Spinal cord (tissue), 9 donors: ENCODE measurements at regions not wholly inside any gene's neighbourhood (a gene's known extent, or its start where the extent isn't known, plus 50 kb on each side); places are given as distances from the start of the nearest gene placed in this dataset.

ENCODE experiments used
- DNase-seq, 6 donors: peaks; one replicate each; pipeline versions ENCODE4 v3.0.0 to v3.0.0-alpha.2; 2013 to 2015; ENCODE audit warnings: low spot score in 6 of 6, low read depth in 4 of 6
- H3K27ac ChIP-seq: one replicate; pipeline ENCODE4 v1.5.1; 2013; ENCODE audit warnings: low read depth, low read length, control low read depth
- H3K27me3 ChIP-seq: one replicate; pipeline ENCODE4 v1.6.1; 2013; ENCODE audit warnings: low read length; ENCODE audit not compliant: control insufficient read depth, insufficient read depth
- H3K36me3 ChIP-seq: one replicate; pipeline ENCODE4 v1.6.1; 2013; ENCODE audit warnings: low read length; ENCODE audit not compliant: control insufficient read depth, insufficient read depth
- H3K4me1 ChIP-seq: one replicate; pipeline ENCODE4 v1.6.1; 2013; ENCODE audit warnings: low read length; ENCODE audit not compliant: control insufficient read depth, insufficient read depth
- H3K4me3 ChIP-seq: one replicate; pipeline ENCODE4 v1.5.1; 2013; ENCODE audit warnings: low read depth, low read length, control low read depth
- H3K9me3 ChIP-seq: one replicate; pipeline ENCODE4 v1.6.1; 2013; ENCODE audit warnings: low read length; ENCODE audit not compliant: control insufficient read depth, insufficient read depth
- WGBS: methylation state at CpG from one replicate; pipeline ENCODE4 v1.1.5; 2013; ENCODE audit warnings: missing lambda C conversion rate; ENCODE audit not compliant: insufficient coverage; 5-methylcytosine and 5-hydroxymethylcytosine counted together
- donor health status: healthy.

DNA sequence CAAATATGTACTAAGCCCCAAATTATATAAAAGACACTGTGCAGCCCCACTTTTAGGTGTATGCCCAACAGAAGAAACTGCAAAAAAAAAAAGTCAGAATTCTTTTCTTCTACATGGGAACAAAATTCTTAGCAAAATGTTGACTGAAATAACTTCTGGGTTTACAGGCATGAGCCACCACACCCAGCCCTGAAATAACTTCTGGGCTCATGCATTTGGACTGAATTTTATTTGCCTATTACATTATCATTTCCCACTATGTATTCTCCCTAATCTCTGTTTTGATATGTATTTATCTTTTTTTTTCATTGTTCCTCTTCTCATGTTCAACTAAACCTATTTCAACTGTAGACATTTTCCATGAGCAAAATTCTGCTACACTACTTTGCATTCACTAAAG, 169.2 kb downstream of the GRIN2B start:
- no peaks in the 10 kb centered on the region for H3K9me3 ChIP-seq
- H3K27me3 ChIP-seq, result no peaks in the 10 kb centered on the region
- H3K27ac ChIP-seq, result no peak overlapping the region
- H3K4me1 ChIP-seq, result no peaks in the 10 kb centered on the region
- H3K4me3 ChIP-seq, result no peak overlapping the region
- no peaks in the 10 kb centered on the region for H3K36me3 ChIP-seq
- no peak for DNase-seq

DNA sequence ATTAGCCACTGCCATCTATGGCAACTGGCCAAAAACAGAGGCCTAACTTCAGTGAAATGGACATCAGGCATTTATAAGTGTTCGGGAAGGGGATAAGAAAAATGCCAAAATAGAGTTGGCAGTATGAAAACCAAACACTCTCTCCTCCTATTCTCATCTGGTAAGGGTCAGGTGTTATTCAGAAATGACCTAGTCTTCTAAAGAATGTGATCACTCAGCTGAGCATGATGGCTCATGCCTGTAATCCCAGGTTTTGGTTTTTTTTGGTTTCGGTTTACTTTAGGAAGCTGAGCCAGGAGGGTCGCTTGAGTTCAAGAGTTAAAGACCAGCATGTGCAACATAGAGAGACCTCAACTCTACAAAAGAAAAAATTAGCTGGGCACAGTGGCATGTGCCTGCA, 170.3 kb downstream of the GRIN2B start:
- no peak overlapping the region for H3K27ac ChIP-seq
- H3K4me3 ChIP-seq, result no peak overlapping the region
- no peaks in the 10 kb centered on the region for H3K9me3 ChIP-seq
- no peaks in the 10 kb centered on the region for H3K4me1 ChIP-seq
- no peaks in the 10 kb centered on the region for H3K36me3 ChIP-seq
- WGBS, result 89% methylated on average over 1 of the region's 3 CpGs
- no peak for DNase-seq
- H3K27me3 ChIP-seq, result no peaks in the 10 kb centered on the region

DNA sequence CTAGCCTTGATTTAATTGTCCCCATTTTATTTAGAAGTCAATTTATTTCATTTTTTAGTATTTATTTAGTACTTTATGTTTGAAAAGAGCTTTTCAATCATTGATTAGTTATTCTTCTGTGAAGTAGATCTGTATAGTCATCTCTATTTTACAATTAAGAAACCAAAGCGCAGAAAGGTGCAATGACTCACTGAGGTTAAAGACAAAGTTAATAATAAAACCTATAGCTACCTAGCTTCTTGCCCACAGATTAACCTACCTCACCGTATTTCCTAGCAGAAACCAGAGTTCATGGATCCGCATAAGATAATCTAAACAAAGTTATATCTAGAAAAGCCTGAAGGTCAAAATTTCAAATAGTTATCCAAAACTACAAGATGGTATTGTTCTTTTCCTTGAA, 176.4 kb downstream of the GRIN2B start:
- no peaks in the 10 kb centered on the region for H3K4me1 ChIP-seq
- no CpG with 5 or more reads among the region's 3 CpGs for WGBS
- H3K9me3 ChIP-seq, result no peaks in the 10 kb centered on the region
- no peaks in the 10 kb centered on the region for H3K27me3 ChIP-seq
- no peaks in the 10 kb centered on the region for H3K36me3 ChIP-seq
- H3K4me3 ChIP-seq, result no peak overlapping the region
- H3K27ac ChIP-seq, result no peak overlapping the region
- no peak for DNase-seq

DNA sequence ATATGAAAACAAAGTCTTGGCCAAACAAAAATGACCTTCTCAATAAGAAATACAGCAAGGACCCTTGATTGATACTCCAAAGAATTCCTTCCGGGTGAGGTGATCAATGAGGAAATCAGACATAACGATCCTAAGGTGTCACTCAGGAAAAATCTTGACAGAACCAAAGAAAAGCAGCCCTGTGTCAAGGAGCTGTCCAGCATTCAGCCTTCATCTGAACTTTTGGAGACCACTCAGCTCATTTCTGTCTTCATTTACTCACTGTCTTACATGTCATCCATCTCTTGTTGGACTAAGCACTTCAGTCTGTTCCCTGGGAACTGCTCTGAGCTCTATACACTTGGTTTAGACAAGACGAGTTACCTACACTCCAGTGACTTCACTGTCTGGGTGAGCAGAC, 179.9 kb downstream of the GRIN2B start:
- DNase-seq, result no peak
- WGBS, result 82% methylated on average over 3 of the region's 3 CpGs
- Histone ChIP-seq H3K4me1 (no peaks in the 10 kb centered on the region), H3K27ac (no peak overlapping the region), H3K36me3 (no peaks in the 10 kb centered on the region), H3K9me3 (no peaks in the 10 kb centered on the region), H3K27me3 (no peaks in the 10 kb centered on the region), H3K4me3 (no peak overlapping the region)

DNA sequence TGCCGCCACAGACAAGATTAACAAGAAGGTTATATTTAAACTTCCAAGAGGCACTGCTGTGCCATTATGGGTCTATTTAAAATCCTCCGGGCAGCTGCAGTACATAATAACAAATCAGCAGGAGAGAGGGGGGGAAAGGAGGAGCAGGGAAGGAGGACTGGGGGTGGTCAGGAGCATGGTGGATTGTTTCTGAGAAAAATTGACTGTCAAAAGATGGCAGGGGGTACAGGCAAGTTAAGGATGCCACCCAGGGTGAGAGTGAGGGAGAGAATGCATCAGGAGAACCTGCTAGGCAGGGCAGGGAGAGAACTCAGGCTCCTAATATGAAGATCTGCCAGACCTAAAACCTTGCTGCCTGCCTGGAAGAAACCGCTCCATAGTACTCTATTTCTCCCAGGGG, 181.8 kb downstream of the GRIN2B start:
- no peaks in the 10 kb centered on the region for H3K36me3 ChIP-seq
- H3K9me3 ChIP-seq, result no peaks in the 10 kb centered on the region
- H3K4me3 ChIP-seq, result no peak overlapping the region
- H3K27me3 ChIP-seq, result no peaks in the 10 kb centered on the region
- peak in 1 of 6 donors; percentile 34 for DNase-seq
- no peaks in the 10 kb centered on the region for H3K4me1 ChIP-seq
- WGBS, result 35% methylated on average over 2 of the region's 3 CpGs
- H3K27ac ChIP-seq, result no peak overlapping the region

DNA sequence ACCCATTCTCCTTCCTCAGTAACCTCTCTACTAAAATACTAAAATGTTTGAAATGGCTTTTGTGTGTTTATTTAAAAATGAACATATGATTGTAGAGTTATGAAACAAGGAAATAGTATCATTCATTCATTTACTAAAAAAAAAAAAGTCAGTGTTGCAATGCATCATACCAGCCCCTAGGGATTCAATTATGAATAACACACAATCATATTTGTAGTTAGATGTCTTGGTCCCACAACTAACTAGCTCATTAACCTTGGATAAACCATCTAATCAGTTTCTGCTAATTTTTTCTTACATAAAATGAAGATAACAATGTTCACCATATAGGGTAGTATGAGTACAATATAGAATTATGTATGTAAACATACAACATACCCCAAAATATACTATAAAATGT, 183.2 kb downstream of the GRIN2B start:
- no peaks in the 10 kb centered on the region for H3K36me3 ChIP-seq
- no peak overlapping the region for H3K4me3 ChIP-seq
- no peak overlapping the region for H3K27ac ChIP-seq
- H3K4me1 ChIP-seq, result no peaks in the 10 kb centered on the region
- H3K27me3 ChIP-seq, result no peaks in the 10 kb centered on the region
- H3K9me3 ChIP-seq, result no peaks in the 10 kb centered on the region
- no peak for DNase-seq

DNA sequence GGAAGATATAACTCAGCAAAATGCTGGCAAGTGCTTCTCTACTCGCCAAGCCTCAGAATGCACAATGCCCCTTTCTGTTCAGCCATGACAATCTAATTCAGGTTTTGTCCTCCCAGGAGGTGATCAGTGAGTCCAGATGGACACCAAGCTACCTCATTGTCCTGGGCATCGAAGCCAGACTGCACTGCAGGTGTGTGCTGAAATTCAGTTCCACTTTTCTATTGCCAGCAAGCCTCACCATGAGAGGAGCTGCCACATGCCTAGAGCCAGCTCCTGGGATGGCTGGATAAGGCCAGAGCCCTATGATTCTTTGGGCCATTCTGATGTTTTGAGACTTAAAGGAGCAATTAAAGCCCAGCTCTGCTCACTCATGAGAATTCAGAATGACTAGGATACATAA, 186.7 kb downstream of the GRIN2B start:
- peak in 1 of 6 donors; percentile 9 for DNase-seq
- Histone ChIP-seq H3K4me3 (no peak overlapping the region), H3K4me1 (no peaks in the 10 kb centered on the region), H3K27me3 (no peaks in the 10 kb centered on the region), H3K36me3 (no peaks in the 10 kb centered on the region), H3K27ac (no peak overlapping the region), H3K9me3 (no peaks in the 10 kb centered on the region)
- whole genome bisulfite sequencing, result 76% methylated on average over 2 of the region's 2 CpGs

DNA sequence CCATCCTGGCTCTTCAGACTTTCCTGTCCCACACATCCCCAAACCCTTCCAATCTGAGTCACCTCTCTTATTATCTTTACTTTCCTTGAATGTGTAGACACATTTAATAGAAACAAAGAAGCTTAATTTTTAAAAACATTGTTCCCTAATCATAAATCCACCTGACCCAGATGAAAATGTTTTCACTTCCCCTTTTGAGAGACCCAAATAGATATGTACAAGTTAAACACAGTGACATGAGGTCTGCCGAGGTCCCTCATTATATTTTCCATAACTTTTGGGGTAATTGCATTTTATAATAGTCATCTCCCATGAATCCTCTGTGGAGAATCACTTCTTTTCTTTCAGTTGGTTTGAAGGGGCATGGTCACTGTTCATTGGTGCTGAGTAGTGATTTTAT, 191.1 kb downstream of the GRIN2B start:
- H3K27ac ChIP-seq, result no peak overlapping the region
- H3K27me3 ChIP-seq, result no peaks in the 10 kb centered on the region
- no peaks in the 10 kb centered on the region for H3K36me3 ChIP-seq
- no peak overlapping the region for H3K4me3 ChIP-seq
- no peaks in the 10 kb centered on the region for H3K4me1 ChIP-seq
- DNase-seq, result no peak
- WGBS, result no CpG with 5 or more reads among the region's 1 CpG
- H3K9me3 ChIP-seq, result no peaks in the 10 kb centered on the region

DNA sequence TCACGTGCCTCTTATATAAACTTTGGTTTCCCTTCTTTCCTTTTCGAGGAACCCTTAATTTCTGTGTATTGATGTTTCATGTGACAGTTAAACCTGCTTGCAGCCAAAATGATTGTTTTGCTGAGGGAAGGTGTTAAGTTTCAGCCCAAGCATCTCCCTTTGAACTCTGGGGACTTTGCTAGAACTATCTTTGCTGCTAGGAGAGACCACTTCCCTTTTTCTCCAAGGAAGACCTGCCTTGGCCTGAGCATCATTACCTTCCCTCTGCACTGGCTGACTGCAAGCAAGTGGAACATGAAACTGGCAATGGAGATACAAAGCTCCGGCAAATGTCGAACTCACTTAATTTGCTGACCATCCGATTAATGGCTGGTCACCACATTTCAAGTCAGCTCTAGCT, 192.8 kb downstream of the GRIN2B start:
- Histone ChIP-seq H3K36me3 (no peaks in the 10 kb centered on the region), H3K27me3 (no peaks in the 10 kb centered on the region), H3K4me3 (no peak overlapping the region), H3K4me1 (no peaks in the 10 kb centered on the region), H3K27ac (no peak overlapping the region), H3K9me3 (no peaks in the 10 kb centered on the region)
- 86% methylated on average over 1 of the region's 5 CpGs for WGBS
- peak in 1 of 6 donors; percentile 17 for DNase-seq

DNA sequence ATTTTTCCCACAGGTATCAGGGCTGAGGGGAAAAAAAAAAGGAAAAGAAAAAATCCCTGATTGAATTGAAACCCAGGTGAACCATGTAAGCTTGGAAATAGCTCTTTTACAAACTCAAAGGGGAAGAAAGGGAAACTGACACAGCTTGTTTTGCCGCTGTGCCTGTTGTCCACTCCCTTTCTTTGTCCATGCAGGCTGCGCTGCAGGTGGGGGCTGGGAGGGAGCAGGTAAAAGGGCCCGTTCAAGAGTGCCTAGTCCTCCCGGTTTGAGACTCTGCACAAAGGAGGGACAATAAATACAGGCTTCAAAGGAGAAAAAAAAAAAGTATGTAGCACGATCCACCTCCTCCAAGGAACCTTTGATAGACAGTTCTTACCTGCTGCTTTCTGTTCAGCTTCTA, 194.8 kb downstream of the GRIN2B start:
- no peak for DNase-seq
- H3K4me3 ChIP-seq, result no peak overlapping the region
- H3K4me1 ChIP-seq, result no peaks in the 10 kb centered on the region
- no peaks in the 10 kb centered on the region for H3K9me3 ChIP-seq
- no peaks in the 10 kb centered on the region for H3K27me3 ChIP-seq
- H3K27ac ChIP-seq, result no peak overlapping the region
- no peaks in the 10 kb centered on the region for H3K36me3 ChIP-seq
- no CpG with 5 or more reads among the region's 5 CpGs for WGBS

DNA sequence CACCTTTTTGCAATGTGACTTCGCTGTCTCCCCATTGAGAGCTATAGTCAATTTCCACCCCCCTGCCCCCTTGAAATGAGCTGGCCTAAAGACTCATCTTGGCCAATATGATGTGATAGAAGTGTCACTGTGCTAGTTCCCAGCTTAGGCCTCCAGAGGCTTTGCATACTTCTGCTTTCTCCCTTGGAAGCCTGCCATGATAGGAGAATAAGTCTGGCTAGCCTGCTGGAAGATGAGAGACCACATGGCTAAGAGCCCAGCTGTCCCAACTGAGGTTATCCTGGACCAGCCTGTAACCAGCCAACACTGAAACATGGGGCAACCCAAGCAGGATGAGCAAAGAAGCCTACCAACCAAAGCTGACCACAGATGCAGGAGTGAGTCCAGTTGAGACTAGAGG, 196.9 kb downstream of the GRIN2B start:
- no peaks in the 10 kb centered on the region for H3K4me1 ChIP-seq
- H3K4me3 ChIP-seq, result no peak overlapping the region
- no peaks in the 10 kb centered on the region for H3K9me3 ChIP-seq
- DNase-seq, result peak in 1 of 6 donors; percentile 15
- no peaks in the 10 kb centered on the region for H3K36me3 ChIP-seq
- no CpG with 5 or more reads among the region's 1 CpG for WGBS
- H3K27me3 ChIP-seq, result no peaks in the 10 kb centered on the region
- H3K27ac ChIP-seq, result no peak overlapping the region
